ENCODE measurements at regions not wholly inside any gene's neighbourhood (a gene's known extent, or its start where the extent isn't known, plus 50 kb on each side); places are given as distances from the start of the nearest gene placed in this dataset.

DNA sequence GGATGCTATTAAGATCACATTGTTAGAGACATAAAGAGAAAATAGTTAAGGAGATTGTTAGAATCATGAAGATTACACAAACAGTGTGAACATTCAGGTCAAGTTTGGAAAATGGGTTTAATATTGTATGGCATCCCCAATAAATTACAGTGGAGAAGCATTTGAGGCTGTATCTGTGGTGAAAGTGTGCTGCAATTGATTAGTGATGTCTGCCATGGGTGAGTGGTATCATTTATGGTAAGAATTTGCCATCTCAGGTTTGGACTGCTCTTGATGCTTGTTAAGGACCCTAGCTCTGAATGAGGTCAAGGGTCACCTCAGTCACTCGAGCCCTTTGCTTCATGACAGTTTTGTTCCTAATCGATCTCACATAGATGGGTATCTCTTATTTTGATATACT is 265.7 kb upstream of the SRRM4 start:
- Histone ChIP-seq H3K4ac (ENCODE audit: low read depth, low read length) (no peak overlapping the region), H3K27me3 (ENCODE audit: insufficient read depth, low read length) (no peaks in the 10 kb centered on the region), H3K4me2 (ENCODE audit: low read length) (no peak overlapping the region), H3K9ac (ENCODE audit: low read length) (no peak overlapping the region), H4K8ac (ENCODE audit: low read depth, low read length) (no peak overlapping the region), H2BK120ac (ENCODE audit: insufficient read depth, low read length, poor library complexity) (no peak overlapping the region), H4K12ac (ENCODE audit: low read depth, low read length) (no peak overlapping the region), H3K79me1 (ENCODE audit: low read length) (no peaks in the 10 kb centered on the region), H3K27ac (ENCODE audit: low read depth, low read length) (no peak overlapping the region), H3K23ac (ENCODE audit: low read length) (no peak overlapping the region), H2AFZ (ENCODE audit: insufficient read depth, low read length, poor library complexity) (no peak overlapping the region), H3K36me3 (ENCODE audit: control insufficient read depth in 1 of 2, insufficient read depth in 2 of 2, low read length in 2 of 2) (no peaks in the 10 kb centered on the region), H2BK5ac (ENCODE audit: low read depth, low read length, poor library complexity) (no peak overlapping the region), H2AK5ac (ENCODE audit: low read length) (no peak overlapping the region), H3K4me1 (ENCODE audit: control insufficient read depth in 1 of 2, insufficient read depth in 2 of 2, low read length in 2 of 2) (no peaks in the 10 kb centered on the region), H3K14ac (ENCODE audit: low read length) (no peak overlapping the region), H3K4me3 (ENCODE audit: low read depth, low read length) (no peak overlapping the region), H3K79me2 (ENCODE audit: control insufficient read depth, insufficient read depth, low read length, poor library complexity) (no peaks in the 10 kb centered on the region), H2BK12ac (ENCODE audit: low read length) (no peak overlapping the region), H4K91ac (ENCODE audit: low read depth, low read length) (no peak overlapping the region), H3K9me3 (ENCODE audit: insufficient read depth, low read depth, low read length) (no peaks in the 10 kb centered on the region), H3K18ac (ENCODE audit: low read length) (no peak overlapping the region)
- DNase-seq: no peak
- WGBS (ENCODE audit: extremely low coverage, insufficient coverage, insufficient read length): no CpG with 5 or more reads among the region's 2 CpGs

DNA sequence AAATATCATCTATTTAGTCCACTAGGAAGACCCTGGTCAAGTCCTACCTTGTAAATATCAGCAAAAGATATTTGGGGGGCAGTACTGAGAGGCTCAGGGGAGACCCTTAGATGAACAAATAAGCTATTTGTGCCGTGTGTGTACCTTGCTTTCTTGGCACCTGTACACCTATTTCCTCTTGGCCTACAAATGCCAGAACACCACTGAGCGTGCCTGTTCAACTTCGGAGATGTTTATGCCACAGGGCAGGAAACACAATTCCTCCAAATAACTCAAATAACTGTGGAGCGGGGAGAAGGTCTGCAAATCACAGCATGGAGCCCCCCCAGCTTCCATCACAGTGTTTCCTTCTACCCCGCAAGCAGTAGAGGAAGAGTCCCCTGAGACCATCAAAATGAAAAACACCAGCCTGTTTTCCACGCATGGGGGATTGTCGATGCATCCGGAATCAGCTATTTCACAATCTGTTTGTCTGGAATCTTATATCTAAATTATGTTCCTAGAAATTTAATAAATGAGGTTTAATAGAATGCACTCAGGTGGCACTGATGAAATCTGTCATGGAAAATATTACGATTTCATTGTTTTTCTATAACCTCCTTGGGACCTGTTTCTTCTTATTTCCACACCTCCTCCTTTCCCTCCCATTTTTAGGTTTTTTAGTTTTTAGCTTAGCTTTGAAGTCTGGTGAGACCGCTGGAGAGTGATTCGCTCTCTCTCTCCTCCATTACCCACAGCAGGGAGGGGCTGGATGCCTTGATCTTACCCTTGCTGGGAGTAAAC is 254.0 kb upstream of the SRRM4 start:
- peaks cover 2% of the 10 kb centered on the region for H3K9me3 ChIP-seq (ENCODE audit: insufficient read depth, low read depth, low read length)
- no peak for DNase-seq
- WGBS (ENCODE audit: extremely low coverage, insufficient coverage, insufficient read length): no CpG with 5 or more reads among the region's 11 CpGs

DNA sequence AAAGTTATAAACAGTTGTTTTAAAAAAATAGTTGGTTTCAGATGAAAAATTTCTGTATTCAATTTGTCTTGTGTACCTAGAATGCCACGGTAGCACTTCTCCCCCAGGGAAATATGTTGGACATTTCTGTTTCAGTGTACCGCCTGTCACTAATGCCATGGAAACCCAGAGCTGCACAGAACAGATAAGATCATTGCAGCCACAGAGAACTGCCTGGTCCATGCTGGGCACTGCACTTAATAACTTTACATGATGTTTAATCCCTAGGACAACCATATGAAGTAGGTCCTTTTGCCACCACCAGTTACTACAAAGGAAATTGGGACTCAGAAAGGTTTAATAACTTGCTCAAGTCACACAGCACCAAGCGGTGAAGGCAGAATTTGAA is 253.4 kb upstream of the SRRM4 start:
- Histone ChIP-seq H3K4me2 (ENCODE audit: low read length) (no peak overlapping the region), H3K9me3 (ENCODE audit: insufficient read depth, low read depth, low read length) (peaks cover 2% of the 10 kb centered on the region), H2BK5ac (ENCODE audit: low read depth, low read length, poor library complexity) (no peak overlapping the region), H3K36me3 (ENCODE audit: control insufficient read depth in 1 of 2, insufficient read depth in 2 of 2, low read length in 2 of 2) (no peaks in the 10 kb centered on the region), H3K79me2 (ENCODE audit: control insufficient read depth, insufficient read depth, low read length, poor library complexity) (no peaks in the 10 kb centered on the region), H2BK12ac (ENCODE audit: low read length) (no peak overlapping the region), H3K4me1 (ENCODE audit: control insufficient read depth in 1 of 2, insufficient read depth in 2 of 2, low read length in 2 of 2) (no peaks in the 10 kb centered on the region), H2AK5ac (ENCODE audit: low read length) (no peak overlapping the region), H4K12ac (ENCODE audit: low read depth, low read length) (no peak overlapping the region), H3K4ac (ENCODE audit: low read depth, low read length) (no peak overlapping the region), H4K8ac (ENCODE audit: low read depth, low read length) (no peak overlapping the region), H3K23ac (ENCODE audit: low read length) (no peak overlapping the region), H3K27me3 (ENCODE audit: insufficient read depth, low read length) (no peaks in the 10 kb centered on the region), H4K91ac (ENCODE audit: low read depth, low read length) (no peak overlapping the region), H2BK120ac (ENCODE audit: insufficient read depth, low read length, poor library complexity) (no peak overlapping the region), H3K18ac (ENCODE audit: low read length) (no peak overlapping the region), H2AFZ (ENCODE audit: insufficient read depth, low read length, poor library complexity) (no peak overlapping the region), H3K9ac (ENCODE audit: low read length) (no peak overlapping the region), H3K79me1 (ENCODE audit: low read length) (no peaks in the 10 kb centered on the region), H3K4me3 (ENCODE audit: low read depth, low read length) (no peak overlapping the region), H3K14ac (ENCODE audit: low read length) (no peak overlapping the region), H3K27ac (ENCODE audit: low read depth, low read length) (no peak overlapping the region)
- DNase-seq: no peak
- WGBS (ENCODE audit: extremely low coverage, insufficient coverage, insufficient read length): no CpG with 5 or more reads among the region's 3 CpGs

More for the DNA sequence above, 254.0 kb upstream of the SRRM4 start:
- H2AK5ac ChIP-seq (ENCODE audit: low read length): no peak overlapping the region
- H2BK12ac ChIP-seq (ENCODE audit: low read length): no peak overlapping the region
- no peak overlapping the region for H2BK5ac ChIP-seq (ENCODE audit: low read depth, low read length, poor library complexity)
- H3K79me2 ChIP-seq (ENCODE audit: control insufficient read depth, insufficient read depth, low read length, poor library complexity): no peaks in the 10 kb centered on the region
- H3K79me1 ChIP-seq (ENCODE audit: low read length): no peaks in the 10 kb centered on the region
- H4K12ac ChIP-seq (ENCODE audit: low read depth, low read length): no peak overlapping the region
- H3K36me3 ChIP-seq (ENCODE audit: control insufficient read depth in 1 of 2, insufficient read depth in 2 of 2, low read length in 2 of 2): no peaks in the 10 kb centered on the region
- H3K4me2 ChIP-seq (ENCODE audit: low read length): no peak overlapping the region
- H3K4ac ChIP-seq (ENCODE audit: low read depth, low read length): no peak overlapping the region
- H3K27ac ChIP-seq (ENCODE audit: low read depth, low read length): no peak overlapping the region
- H2AFZ ChIP-seq (ENCODE audit: insufficient read depth, low read length, poor library complexity): no peak overlapping the region
- no peak overlapping the region for H2BK120ac ChIP-seq (ENCODE audit: insufficient read depth, low read length, poor library complexity)
- no peak overlapping the region for H4K8ac ChIP-seq (ENCODE audit: low read depth, low read length)
- H3K4me3 ChIP-seq (ENCODE audit: low read depth, low read length): no peak overlapping the region
- H3K4me1 ChIP-seq (ENCODE audit: control insufficient read depth in 1 of 2, insufficient read depth in 2 of 2, low read length in 2 of 2): no peaks in the 10 kb centered on the region
- H3K9ac ChIP-seq (ENCODE audit: low read length): no peak overlapping the region
- H3K23ac ChIP-seq (ENCODE audit: low read length): no peak overlapping the region
- no peak overlapping the region for H4K91ac ChIP-seq (ENCODE audit: low read depth, low read length)
- H3K27me3 ChIP-seq (ENCODE audit: insufficient read depth, low read length): no peaks in the 10 kb centered on the region
- H3K14ac ChIP-seq (ENCODE audit: low read length): no peak overlapping the region
- no peak overlapping the region for H3K18ac ChIP-seq (ENCODE audit: low read length)

DNA sequence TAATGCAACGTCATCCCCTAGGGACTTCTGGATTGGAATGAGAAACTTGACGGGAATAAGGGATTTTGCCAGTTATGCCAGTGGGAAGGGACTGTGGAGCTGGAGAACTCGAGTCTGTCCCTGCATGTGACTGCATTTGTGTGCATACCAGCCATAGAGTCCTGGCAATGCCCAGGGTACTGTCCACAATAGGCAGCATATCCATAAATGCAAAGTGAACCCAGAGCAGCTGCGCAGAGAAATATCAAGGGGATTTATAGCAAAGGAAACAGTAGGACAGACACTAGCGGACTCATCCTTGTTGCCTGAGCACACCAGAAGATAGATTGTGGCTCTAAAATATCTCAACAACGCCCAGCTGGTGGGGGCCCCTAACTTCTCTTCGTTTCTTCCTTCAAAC is 247.1 kb upstream of the SRRM4 start:
- no peak overlapping the region for H3K9ac ChIP-seq (ENCODE audit: low read length)
- no peak overlapping the region for H3K4me3 ChIP-seq (ENCODE audit: low read depth, low read length)
- H3K79me1 ChIP-seq (ENCODE audit: low read length): no peaks in the 10 kb centered on the region
- H3K4ac ChIP-seq (ENCODE audit: low read depth, low read length): no peak overlapping the region
- H4K91ac ChIP-seq (ENCODE audit: low read depth, low read length): no peak overlapping the region
- no peak overlapping the region for H2BK12ac ChIP-seq (ENCODE audit: low read length)
- no peak overlapping the region for H2BK120ac ChIP-seq (ENCODE audit: insufficient read depth, low read length, poor library complexity)
- H3K18ac ChIP-seq (ENCODE audit: low read length): no peak overlapping the region
- peaks cover 3% of the 10 kb centered on the region for H3K9me3 ChIP-seq (ENCODE audit: insufficient read depth, low read depth, low read length)
- H2BK5ac ChIP-seq (ENCODE audit: low read depth, low read length, poor library complexity): no peak overlapping the region
- H3K4me1 ChIP-seq (ENCODE audit: control insufficient read depth in 1 of 2, insufficient read depth in 2 of 2, low read length in 2 of 2): no peaks in the 10 kb centered on the region
- H3K23ac ChIP-seq (ENCODE audit: low read length): no peak overlapping the region
- no peak overlapping the region for H2AK5ac ChIP-seq (ENCODE audit: low read length)
- no peak overlapping the region for H2AFZ ChIP-seq (ENCODE audit: insufficient read depth, low read length, poor library complexity)
- H3K27me3 ChIP-seq (ENCODE audit: insufficient read depth, low read length): no peaks in the 10 kb centered on the region
- H4K8ac ChIP-seq (ENCODE audit: low read depth, low read length): no peak overlapping the region
- no peaks in the 10 kb centered on the region for H3K36me3 ChIP-seq (ENCODE audit: control insufficient read depth in 1 of 2, insufficient read depth in 2 of 2, low read length in 2 of 2)
- no peaks in the 10 kb centered on the region for H3K79me2 ChIP-seq (ENCODE audit: control insufficient read depth, insufficient read depth, low read length, poor library complexity)
- no peak overlapping the region for H3K27ac ChIP-seq (ENCODE audit: low read depth, low read length)
- DNase-seq: no peak
- H3K14ac ChIP-seq (ENCODE audit: low read length): no peak overlapping the region
- no peak overlapping the region for H4K12ac ChIP-seq (ENCODE audit: low read depth, low read length)
- WGBS (ENCODE audit: extremely low coverage, insufficient coverage, insufficient read length): no CpG with 5 or more reads among the region's 7 CpGs
- H3K4me2 ChIP-seq (ENCODE audit: low read length): no peak overlapping the region

All from trophoblast cell (in vitro differentiated cells and primary cell).